IgD-negative memory B cell (primary cell): ENCODE measurements at regions not wholly inside any gene's neighbourhood (a gene's known extent, or its start where the extent isn't known, plus 50 kb on each side); places are given as distances from the start of the nearest gene placed in this dataset.
A peak's percentile ranks its signal among the peaks of the same experiment; 100 is the strongest.
"Not testable (repeated sequence)": the region's sequence is repeated elsewhere in the genome, so short reads cannot be mapped to it uniquely, and the experiment has no call there.

Source experiments
- H3K27ac Mint-ChIP-seq, 3 donors: one replicate each; pipeline ENCODE4 v1.8.0; 2020 to 2022; ENCODE audit warnings: mild to moderate bottlenecking in 3 of 3, mixed read lengths in 3 of 3, moderate library complexity in 1 of 3
- H3K27me3 Mint-ChIP-seq: one replicate; pipeline ENCODE4 v1.8.0; 2021; ENCODE audit warnings: mixed read lengths
- H3K36me3 Mint-ChIP-seq: one replicate; pipeline ENCODE4 v1.8.0; 2020; ENCODE audit warnings: mild to moderate bottlenecking, mixed read lengths
- H3K4me1 Mint-ChIP-seq, 3 donors: one replicate each; pipeline ENCODE4 v1.8.0; 2020 to 2022; ENCODE audit warnings: mixed read lengths in 3 of 3, mild to moderate bottlenecking in 1 of 3
- H3K4me3 Mint-ChIP-seq, 4 donors: one replicate each; pipeline ENCODE4 v1.8.0; 2020 to 2022; ENCODE audit warnings: mild to moderate bottlenecking in 4 of 4, mixed read lengths in 4 of 4, moderate library complexity in 3 of 4
- H3K9me3 Mint-ChIP-seq, 3 donors: one replicate each; pipeline ENCODE4 v1.8.0; 2020 to 2021; ENCODE audit warnings: mixed read lengths in 3 of 3, mild to moderate bottlenecking in 1 of 3

GRCh38 chr7:46279290-46279689 is 358.2 kb upstream of the IGFBP3 start:
- H3K9me3 Mint-ChIP-seq = peaks cover 1 to 3% (median 2%) of the 10 kb centered on the region in 3 donors

GRCh38 chr7:46264646-46265045 is 343.6 kb upstream of the IGFBP3 start:
- Mint-ChIP-seq H3K9me3 (peaks cover 0 to 14% (median 5%) of the 10 kb centered on the region in 3 donors), H3K4me1 (no peaks in the 10 kb centered on the region), H3K4me3 (no peak overlapping the region), H3K36me3 (no peaks in the 10 kb centered on the region), H3K27ac (no peak overlapping the region), H3K27me3 (no peaks in the 10 kb centered on the region)

More at GRCh38 chr7:46279290-46279689, 358.2 kb upstream of the IGFBP3 start:
- H3K4me1 Mint-ChIP-seq = no peaks in the 10 kb centered on the region
- no peak overlapping the region for H3K4me3 Mint-ChIP-seq
- H3K27me3 Mint-ChIP-seq = no peaks in the 10 kb centered on the region
- no peak overlapping the region for H3K27ac Mint-ChIP-seq
- no peaks in the 10 kb centered on the region for H3K36me3 Mint-ChIP-seq

DNA sequence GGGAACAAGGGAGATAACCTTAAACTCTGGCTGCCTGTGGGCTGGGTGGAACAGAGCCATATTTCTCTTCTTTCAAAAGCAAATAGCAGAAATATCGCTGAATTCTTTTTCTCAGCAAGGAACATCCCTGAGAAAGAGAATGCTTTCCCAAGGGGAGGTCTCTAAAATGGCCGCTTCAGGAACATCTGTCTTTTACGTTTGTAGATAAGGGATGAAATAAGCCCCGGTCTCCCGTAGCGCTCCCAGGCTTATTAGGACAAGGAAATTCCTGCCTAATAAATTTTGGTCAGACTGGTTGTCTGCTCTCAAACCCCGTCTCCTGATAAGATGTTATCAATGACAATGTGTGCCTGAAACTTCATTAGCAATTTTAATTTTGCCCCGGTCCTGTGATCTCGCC is 340.6 kb upstream of the IGFBP3 start:
- H3K27me3 Mint-ChIP-seq, H3K36me3 Mint-ChIP-seq, H3K27ac Mint-ChIP-seq, H3K4me3 Mint-ChIP-seq, H3K4me1 Mint-ChIP-seq: not testable (repeated sequence)
- H3K9me3 Mint-ChIP-seq = peaks cover 1 to 17% (median 7%) of the 10 kb centered on the region in 3 donors

GRCh38 chr7:46259947-46260346 is 338.9 kb upstream of the IGFBP3 start:
- Mint-ChIP-seq H3K4me1 (no peaks in the 10 kb centered on the region), H3K4me3 (peak overlapping the region in 1 of 4 donors; percentile 37), H3K36me3 (no peaks in the 10 kb centered on the region), H3K27ac (no peak overlapping the region), H3K27me3 (no peaks in the 10 kb centered on the region), H3K9me3 (peaks cover 1 to 17% (median 7%) of the 10 kb centered on the region in 3 donors)

- H3K4me3 Mint-ChIP-seq = no peak overlapping the region
- H3K27me3 Mint-ChIP-seq = no peaks in the 10 kb centered on the region
- no peaks in the 10 kb centered on the region for H3K4me1 Mint-ChIP-seq
- peak overlapping the region in 1 of 3 donors; percentile 7 for H3K27ac Mint-ChIP-seq
- peaks cover 1 to 14% (median 8%) of the 10 kb centered on the region in 3 donors for H3K9me3 Mint-ChIP-seq
- no peaks in the 10 kb centered on the region for H3K36me3 Mint-ChIP-seq
Observed at GRCh38 chr7:46257761-46258448, 336.8 kb upstream of the IGFBP3 start.

DNA sequence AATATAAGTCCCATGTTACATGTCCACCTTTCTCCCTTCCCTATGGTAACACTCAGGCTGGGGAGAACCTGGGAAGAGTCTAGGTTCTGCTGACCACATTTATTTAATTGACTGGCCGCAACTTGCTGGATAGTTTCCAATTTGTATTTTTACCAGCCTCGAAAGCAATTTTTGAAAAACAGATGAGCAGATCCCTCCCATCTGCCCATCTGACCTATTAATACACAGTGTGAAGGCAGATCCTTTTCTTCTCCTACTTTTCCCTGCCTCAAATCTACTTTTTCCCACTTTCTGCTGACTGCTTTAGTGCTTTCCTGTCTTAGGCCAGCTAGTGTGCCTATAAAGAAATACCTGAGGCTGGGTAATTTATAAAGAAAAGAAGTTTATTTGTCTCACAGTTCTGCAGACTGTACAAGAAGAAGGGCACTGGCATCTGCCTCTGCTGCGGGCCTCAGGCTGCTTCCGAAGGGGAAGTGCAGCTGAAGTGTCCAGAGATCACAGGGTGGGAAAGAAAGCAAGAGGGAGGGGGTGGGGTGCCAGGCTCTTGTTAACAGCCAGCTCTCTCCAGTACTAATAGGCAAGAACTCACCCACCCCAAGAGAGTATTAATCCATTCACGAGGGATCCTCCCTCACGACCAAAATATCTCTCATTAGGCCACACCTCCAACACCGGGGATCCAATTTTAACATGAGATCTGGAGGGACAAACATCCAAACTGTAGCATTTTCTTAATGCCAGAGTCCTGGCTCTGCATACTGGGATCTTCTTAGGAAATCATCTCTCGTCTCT is 336.0 kb upstream of the IGFBP3 start:
- H3K4me3 Mint-ChIP-seq = no peak overlapping the region
- H3K9me3 Mint-ChIP-seq = peaks cover 1 to 10% (median 7%) of the 10 kb centered on the region in 3 donors
- H3K27me3 Mint-ChIP-seq = no peaks in the 10 kb centered on the region
- H3K36me3 Mint-ChIP-seq = no peaks in the 10 kb centered on the region
- H3K27ac Mint-ChIP-seq = peak overlapping the region in 1 of 3 donors; percentile 7
- no peaks in the 10 kb centered on the region for H3K4me1 Mint-ChIP-seq

DNA sequence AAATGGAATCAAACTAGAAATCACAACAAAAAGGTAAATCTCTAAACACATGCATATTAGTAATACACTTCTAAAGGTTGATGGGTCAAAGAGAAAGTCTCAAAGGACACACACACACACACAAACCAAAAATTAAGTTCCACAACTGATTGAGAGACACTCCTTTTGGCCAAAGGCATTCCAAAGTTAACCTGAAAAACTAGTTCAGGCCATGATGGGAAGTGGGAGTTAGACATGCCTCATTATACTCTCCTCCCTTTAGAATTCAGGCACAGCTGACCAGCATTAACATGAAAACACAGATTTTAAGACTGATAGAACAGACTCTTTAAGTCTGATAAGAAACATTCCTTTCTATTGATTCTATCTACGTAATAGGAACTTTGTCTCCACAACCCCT is 332.4 kb upstream of the IGFBP3 start:
- no peaks in the 10 kb centered on the region for H3K4me1 Mint-ChIP-seq
- H3K4me3 Mint-ChIP-seq = no peak overlapping the region
- H3K36me3 Mint-ChIP-seq = no peaks in the 10 kb centered on the region
- H3K27me3 Mint-ChIP-seq = no peaks in the 10 kb centered on the region
- peaks cover 4 to 8% (median 6%) of the 10 kb centered on the region in 3 donors for H3K9me3 Mint-ChIP-seq
- H3K27ac Mint-ChIP-seq = no peak overlapping the region

DNA sequence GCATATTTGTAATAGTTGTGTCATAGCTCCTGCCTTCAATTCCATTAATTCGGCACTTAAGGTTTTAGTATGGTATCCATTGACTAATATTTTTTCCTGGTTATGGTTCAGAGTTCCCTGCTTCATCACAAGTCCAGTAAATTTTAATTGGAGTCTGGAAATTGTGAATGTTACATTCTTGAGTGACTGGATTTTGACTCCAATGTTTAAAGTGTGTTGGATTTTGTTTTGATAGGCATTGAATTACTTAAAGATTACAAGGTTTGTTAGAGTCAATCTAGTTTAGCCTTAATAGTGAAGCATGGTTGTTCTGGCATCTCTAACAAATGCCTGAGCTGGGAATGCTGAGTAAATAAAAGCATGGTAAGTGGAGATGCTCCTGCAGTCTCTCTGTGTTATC is 326.6 kb upstream of the IGFBP3 start:
- Mint-ChIP-seq H3K27ac (no peak overlapping the region), H3K4me1 (no peaks in the 10 kb centered on the region), H3K27me3 (no peaks in the 10 kb centered on the region), H3K36me3 (no peaks in the 10 kb centered on the region), H3K9me3 (peaks cover 4 to 6% (median 5%) of the 10 kb centered on the region in 3 donors), H3K4me3 (no peak overlapping the region)

DNA sequence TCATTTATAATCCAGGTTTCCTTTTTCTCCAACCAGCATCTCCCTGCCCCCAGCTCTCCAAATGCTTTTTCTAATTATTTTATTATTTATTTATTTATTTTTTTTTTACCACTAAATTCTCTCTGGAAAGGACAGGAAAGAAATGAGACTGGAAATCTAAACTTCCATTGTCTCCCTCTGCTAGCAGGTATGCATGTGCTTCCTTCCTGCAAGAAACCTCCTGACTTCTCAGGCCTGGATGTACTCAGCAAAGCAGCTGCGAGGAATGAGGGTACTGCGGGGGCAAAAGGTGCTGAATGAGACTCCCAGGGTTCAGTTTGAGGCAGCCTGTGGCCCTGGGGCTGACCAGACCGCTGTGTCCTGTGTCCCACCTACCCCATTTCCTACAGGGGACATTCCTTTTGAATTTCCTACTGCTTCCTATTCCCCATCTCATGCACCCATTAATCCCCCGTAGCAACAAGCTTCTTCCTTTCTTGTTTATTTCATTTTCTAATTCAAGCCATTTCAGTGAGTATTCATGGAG is 324.6 kb upstream of the IGFBP3 start:
- Mint-ChIP-seq H3K27ac (no peak overlapping the region), H3K36me3 (no peaks in the 10 kb centered on the region), H3K9me3 (peaks cover 2 to 7% (median 2%) of the 10 kb centered on the region in 3 donors), H3K4me1 (no peaks in the 10 kb centered on the region), H3K4me3 (no peak overlapping the region), H3K27me3 (no peaks in the 10 kb centered on the region)

GRCh38 chr7:46244757-46245156 is 323.7 kb upstream of the IGFBP3 start:
- Mint-ChIP-seq H3K36me3 (no peaks in the 10 kb centered on the region), H3K4me3 (no peak overlapping the region), H3K4me1 (no peaks in the 10 kb centered on the region), H3K27ac (no peak overlapping the region), H3K27me3 (no peaks in the 10 kb centered on the region), H3K9me3 (peaks cover 2 to 7% (median 2%) of the 10 kb centered on the region in 3 donors)

- Mint-ChIP-seq H3K9me3 (peaks cover 0 to 5% (median 2%) of the 10 kb centered on the region in 3 donors), H3K4me1 (no peaks in the 10 kb centered on the region), H3K36me3 (no peaks in the 10 kb centered on the region), H3K27ac (no peak overlapping the region), H3K27me3 (no peaks in the 10 kb centered on the region), H3K4me3 (no peak overlapping the region)
Observed at GRCh38 chr7:46243406-46243805, 322.3 kb upstream of the IGFBP3 start.

DNA sequence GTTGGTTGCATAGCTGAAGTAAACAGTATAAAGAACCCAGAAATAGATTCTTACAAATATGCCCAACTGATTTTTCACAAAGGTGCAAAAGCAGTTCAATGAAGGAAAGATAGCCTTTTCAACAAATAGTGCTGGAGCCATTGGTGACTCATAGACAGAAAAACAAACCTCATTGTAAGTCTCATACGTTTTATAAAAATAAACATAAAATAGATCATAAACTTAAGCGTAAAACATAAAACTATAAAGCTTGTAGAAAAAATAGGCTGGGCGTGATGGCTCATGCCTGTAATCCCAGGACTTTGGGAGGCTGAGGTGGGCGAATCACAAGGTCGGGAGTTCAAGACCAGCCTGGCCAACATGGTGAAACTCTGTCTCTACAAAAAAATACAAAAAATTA is 318.8 kb upstream of the IGFBP3 start:
- no peak overlapping the region for H3K4me3 Mint-ChIP-seq
- H3K36me3 Mint-ChIP-seq = no peaks in the 10 kb centered on the region
- peaks cover 0 to 7% (median 2%) of the 10 kb centered on the region in 3 donors for H3K9me3 Mint-ChIP-seq
- H3K27ac Mint-ChIP-seq = no peak overlapping the region
- no peaks in the 10 kb centered on the region for H3K4me1 Mint-ChIP-seq
- no peaks in the 10 kb centered on the region for H3K27me3 Mint-ChIP-seq

DNA sequence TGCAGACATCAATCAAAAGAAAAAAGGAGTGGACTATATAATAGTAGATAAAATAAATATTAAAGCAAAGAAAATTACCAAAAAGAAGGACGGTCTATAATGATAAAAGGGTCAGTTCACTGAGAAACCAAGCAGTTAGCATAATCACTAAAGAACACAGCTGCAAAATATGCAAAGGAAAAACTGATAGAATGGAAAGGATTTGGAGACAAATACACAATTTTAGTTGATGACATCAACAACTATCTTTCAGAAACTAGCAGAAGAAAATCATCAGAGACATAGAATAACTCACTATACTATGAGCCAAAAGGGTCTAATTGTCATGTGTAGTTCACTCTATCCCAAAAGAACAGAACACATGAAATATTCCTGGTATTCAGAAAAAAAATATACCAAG is 316.4 kb upstream of the IGFBP3 start:
- no peaks in the 10 kb centered on the region for H3K4me1 Mint-ChIP-seq

DNA sequence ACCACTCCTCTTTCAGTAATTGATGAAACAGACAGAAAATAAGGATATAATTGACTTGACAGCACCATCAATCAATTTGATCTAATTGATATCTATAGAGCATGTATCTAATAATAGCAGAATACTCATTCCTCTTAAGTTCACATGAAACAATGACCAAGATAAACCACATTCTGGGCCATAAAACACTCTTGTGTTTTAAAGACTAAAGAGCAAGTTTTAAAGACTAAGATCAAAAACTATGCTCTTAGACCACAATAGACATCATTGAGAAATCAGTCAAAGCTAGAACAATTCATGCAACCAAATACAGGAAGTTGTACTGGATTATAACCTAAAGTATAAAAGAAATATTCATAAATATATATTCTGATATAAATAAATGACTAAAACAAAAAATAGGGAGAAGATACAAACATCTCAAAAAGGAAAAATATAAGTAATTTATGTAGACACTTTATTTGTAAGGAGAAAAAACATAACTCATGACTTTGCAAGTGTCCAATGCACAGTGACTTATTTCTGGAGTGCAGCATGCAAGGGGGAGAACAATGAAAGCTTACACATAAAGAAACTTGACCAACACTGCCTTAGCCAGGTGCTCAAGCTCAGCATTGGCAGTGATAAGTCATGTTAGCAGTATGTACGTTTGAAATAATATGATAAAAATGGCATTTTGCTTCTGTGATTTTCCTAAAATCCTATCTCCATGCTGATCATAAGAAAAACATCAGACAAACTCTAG is 312.7 kb upstream of the IGFBP3 start:
- no peaks in the 10 kb centered on the region for H3K27me3 Mint-ChIP-seq
- no peaks in the 10 kb centered on the region for H3K36me3 Mint-ChIP-seq
- no peak overlapping the region for H3K4me3 Mint-ChIP-seq
- H3K9me3 Mint-ChIP-seq = peaks cover 2 to 4% (median 4%) of the 10 kb centered on the region in 3 donors
- H3K4me1 Mint-ChIP-seq = no peaks in the 10 kb centered on the region
- no peak overlapping the region for H3K27ac Mint-ChIP-seq

More for the DNA sequence above, 316.4 kb upstream of the IGFBP3 start:
- Mint-ChIP-seq H3K36me3 (no peaks in the 10 kb centered on the region), H3K4me3 (no peak overlapping the region), H3K27me3 (no peaks in the 10 kb centered on the region), H3K9me3 (peaks cover 0 to 7% (median 0%) of the 10 kb centered on the region in 3 donors), H3K27ac (no peak overlapping the region)

- peak overlapping the region in 1 of 3 donors; percentile 81 for H3K27ac Mint-ChIP-seq
- no peaks in the 10 kb centered on the region for H3K36me3 Mint-ChIP-seq
- no peak overlapping the region for H3K4me3 Mint-ChIP-seq
- no peaks in the 10 kb centered on the region for H3K4me1 Mint-ChIP-seq
- H3K27me3 Mint-ChIP-seq = no peaks in the 10 kb centered on the region
- H3K9me3 Mint-ChIP-seq = peaks cover 0 to 4% (median 2%) of the 10 kb centered on the region in 3 donors
Observed at GRCh38 chr7:46230990-46231305, 309.9 kb upstream of the IGFBP3 start.
